ENCODE measurements at regions not wholly inside any gene's neighbourhood (a gene's known extent, or its start where the extent isn't known, plus 50 kb on each side); places are given as distances from the start of the nearest gene placed in this dataset.

DNA sequence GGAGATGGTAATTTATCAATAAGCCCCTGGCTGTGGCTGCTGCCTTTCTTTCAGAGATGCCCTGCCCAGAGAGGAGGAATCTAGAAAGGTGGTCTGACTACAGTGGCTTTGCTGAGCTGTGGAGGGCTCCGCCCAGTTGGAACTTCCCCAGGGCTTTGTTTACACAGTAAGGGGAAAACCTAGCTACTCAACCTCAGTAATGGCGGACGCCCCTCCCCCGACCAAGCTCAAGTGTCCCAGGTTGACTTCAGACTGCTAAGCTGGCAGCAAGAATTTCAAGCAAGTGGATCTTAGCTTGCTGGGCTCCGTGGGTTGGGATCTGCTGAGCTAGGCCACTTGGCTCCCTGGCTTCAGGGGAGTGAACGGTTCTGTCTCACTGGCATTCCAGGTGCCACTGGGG is 865.4 kb upstream of the ACO1 start:
- no peaks in the 10 kb centered on the region for H3K9me3 ChIP-seq (ENCODE audit: insufficient read depth in 2 of 2, low read depth in 1 of 2, low read length in 1 of 2)
- DNase-seq (ENCODE audit: low read depth in 1 of 2, low spot score in 2 of 2) (no peak), FAIRE-seq (no peak)
- no peak overlapping the region for H3K14ac ChIP-seq (ENCODE audit: insufficient read length)
- ChIA-PET POLR2A (ENCODE audit: partially characterized antibody) (no interaction called here), CTCF (ENCODE audit: partially characterized antibody) (interaction anchor here (0.8 kb wide), 1 partner anchor 23 kb away, joined by 5 read pairs; no protein-coding TSS in a partner anchor)
- TF ChIP-seq RFX5 (IDR thresholded peaks at IDR 0.05; ENCODE audit: borderline replicate concordance, low read depth, low read length) (no peak), JUN (IDR thresholded peaks at IDR 0.05; ENCODE audit: low read depth, low read length) (no peak), SAP30 (IDR thresholded peaks at IDR 0.05; ENCODE audit: insufficient read depth, insufficient replicate concordance, low read length) (no peak), CBX5 (IDR thresholded peaks at IDR 0.05; ENCODE audit: low read depth, low read length) (no peak), SIN3A (conservative IDR thresholded peaks at IDR 0.05 in 1 of 2, IDR thresholded peaks at IDR 0.05 in 1 of 2; ENCODE audit: low read depth in 1 of 2, low read length in 2 of 2) (no peak), YY1 (IDR thresholded peaks at IDR 0.05; ENCODE audit: low read depth, low read length) (peak; percentile 75; the same call in 1 of the 2 replicates), ZNF274 (IDR thresholded peaks at IDR 0.05; ENCODE audit: borderline replicate concordance, extremely low read depth, low read length) (no peak), CEBPB (IDR thresholded peaks at IDR 0.05; ENCODE audit: low read depth, low read length) (no peak)
- H3K9ac ChIP-seq (replicated peaks in 1 of 4; ENCODE audit: extremely low read depth in 1 of 4, low read depth in 3 of 4, low read length in 3 of 4), result no peak overlapping the region
- H3K4me3 ChIP-seq (ENCODE audit: extremely low read depth in 1 of 4, insufficient read depth in 2 of 4, low read depth in 3 of 4, low read length in 4 of 4), result no peak overlapping the region
- H4K5ac ChIP-seq (ENCODE audit: insufficient read length, low read depth, low read length), result no peak overlapping the region
- no peaks in the 10 kb centered on the region for H3K79me2 ChIP-seq (ENCODE audit: control insufficient read depth in 1 of 2, insufficient read depth in 2 of 2, low read length in 2 of 2)
- H4K20me1 ChIP-seq (replicated peaks in 1 of 2; ENCODE audit: control insufficient read depth in 1 of 2, insufficient read depth in 2 of 2, low read length in 2 of 2), result no peaks in the 10 kb centered on the region
- no peak overlapping the region for H3K23ac ChIP-seq (ENCODE audit: insufficient read length)
- WGBS, 2 experiments (ENCODE audit: extremely low coverage in 1 of 2, insufficient coverage in 1 of 2, insufficient read length in 1 of 2, insufficient replicate concordance in 2 of 2, low coverage in 1 of 2, low lambda C conversion rate in 2 of 2, missing lambda C conversion rate in 1 of 2), result 92% methylated on average over 6 of the region's 6 CpGs; no CpG with 5 or more reads in 1 of the 2 experiments
- no peak overlapping the region for H3K4ac ChIP-seq (replicated peaks; ENCODE audit: insufficient read length, low read depth, low read length)
- no peak overlapping the region for H2AK5ac ChIP-seq (ENCODE audit: low read depth, low read length)
- no peak overlapping the region for H3K56ac ChIP-seq (replicated peaks; ENCODE audit: insufficient read length, low read depth, low read length)
- no peak overlapping the region; the same call in 1 of the 2 replicates for H3K27ac ChIP-seq (ENCODE audit: low read depth, low read length)
- no peak overlapping the region for H4K8ac ChIP-seq (ENCODE audit: extremely low read depth, insufficient read depth, low read length)
- no peak overlapping the region for H4K91ac ChIP-seq (replicated peaks; ENCODE audit: insufficient read length, low read length)
- H2BK20ac ChIP-seq (ENCODE audit: low read length), result no peak overlapping the region
- H3K36me3 ChIP-seq (ENCODE audit: control insufficient read depth in 2 of 4, insufficient read depth in 4 of 4, low read length in 3 of 4), result no peaks in the 10 kb centered on the region
- H2BK120ac ChIP-seq (replicated peaks; ENCODE audit: low read depth, low read length), result no peak overlapping the region
- peak overlapping the region; percentile 62 for H2AFZ ChIP-seq (ENCODE audit: low read length)
- no peaks in the 10 kb centered on the region for H3K27me3 ChIP-seq (replicated peaks in 1 of 4; ENCODE audit: control insufficient read depth in 3 of 4, extremely low read depth in 1 of 4, insufficient read depth in 3 of 4, low read length in 3 of 4)
- H3K4me2 ChIP-seq (ENCODE audit: insufficient read depth in 1 of 2, low read depth in 2 of 2, low read length in 2 of 2), result no peak overlapping the region
- no peaks in the 10 kb centered on the region for H3K23me2 ChIP-seq (ENCODE audit: low read depth, low read length)
- H2BK15ac ChIP-seq (ENCODE audit: low read length), result no peak overlapping the region
- H3K79me1 ChIP-seq (ENCODE audit: low read depth, low read length), result no peaks in the 10 kb centered on the region
- H3K4me1 ChIP-seq (replicated peaks in 1 of 4; ENCODE audit: control insufficient read depth in 3 of 4, insufficient read depth in 4 of 4, low read length in 3 of 4), result 0 out of 7 replicates have a peak, but pooled peaks cover 0 to 7% (median 0%) of the 10 kb centered on the region in 4 experiments
- H2BK12ac ChIP-seq (ENCODE audit: low read depth, low read length), result peak overlapping the region; percentile 50; the same call in 1 of the 2 replicates
- no peak overlapping the region for H2BK5ac ChIP-seq (ENCODE audit: low read depth, low read length)
- H3K18ac ChIP-seq (ENCODE audit: extremely low read depth, low read length), result no peak overlapping the region; the same call in 1 of the 2 replicates
